A549 (cell line): ENCODE measurements at regions not wholly inside any gene's neighbourhood (a gene's known extent, or its start where the extent isn't known, plus 50 kb on each side); places are given as distances from the start of the nearest gene placed in this dataset.

Experiments
- CTCF ChIP-seq: fragments of >200 bp; sonication (Bioruptor Twin); formaldehyde crosslinking; IDR thresholded peaks from 3 replicates; pipeline ENCODE4 v1.5.1; 2016
- EP300 ChIP-seq, 2 experiments: fragments of >200 bp; sonication (Bioruptor Twin); formaldehyde crosslinking; IDR thresholded peaks; 2 replicates in 1 of 2; 3 replicates in 1 of 2; pipeline ENCODE4 v1.6.1; 2016 to 2017
- JUN ChIP-seq, 2 experiments: fragments of >200 bp; sonication (Bioruptor Twin); formaldehyde crosslinking; IDR thresholded peaks; 2 replicates in 1 of 2; 3 replicates in 1 of 2; pipeline ENCODE4 v1.6.1; 2016 to 2017
- MAFK ChIP-seq: fragments of 450-650 bp; IDR thresholded peaks from 2 replicates; pipeline ENCODE4 v1.6.1; 2014; ENCODE audit not compliant: partially characterized antibody
- MAX ChIP-seq: IDR thresholded peaks from 2 replicates; pipeline ENCODE4 v1.6.1; 2012
- MYC ChIP-seq: IDR thresholded peaks from 2 replicates; pipeline ENCODE4 v1.6.1; 2012; ENCODE audit warnings: mild to moderate bottlenecking, inconsistent platforms, low read length, improper control_type of control experiment, borderline replicate concordance
- POLR2A ChIP-seq: IDR thresholded peaks from 2 replicates; pipeline ENCODE4 v1.6.1; 2012; ENCODE audit warnings: mild to moderate bottlenecking, low read length
- SREBF2 ChIP-seq: fragments of 450-650 bp; IDR thresholded peaks from 2 replicates; pipeline ENCODE4 v1.6.1; 2014; ENCODE audit warnings: mild to moderate bottlenecking, moderate library complexity
- TFCP2L1 ChIP-seq: fragments of 250-450 bp; sonication (Bioruptor Pico); IDR thresholded peaks from 2 replicates; pipeline ENCODE4 v1.5.0; 2021; ENCODE audit warnings: mild to moderate bottlenecking

GRCh38 chr4:57766341-57766740 is 656.2 kb upstream of the IGFBP7 start:
- TF ChIP-seq CTCF: no peak
- no peak for TF ChIP-seq POLR2A
- no peak for TF ChIP-seq SREBF2
- no peak for TF ChIP-seq MYC
- no peak for TF ChIP-seq MAX
- TF ChIP-seq EP300 (IDR thresholded peaks at IDR 0.05): no peak
- TF ChIP-seq JUN (IDR thresholded peaks at IDR 0.05): no peak
- no peak for TF ChIP-seq MAFK
- TF ChIP-seq TFCP2L1 (CRISPR knock-in tag): no peak
